ENCODE measurements at regions not wholly inside any gene's neighbourhood (a gene's known extent, or its start where the extent isn't known, plus 50 kb on each side); places are given as distances from the start of the nearest gene placed in this dataset.

GRCh38 chr4:4808086-4808485 lies 51.4 kb upstream of the MSX1 start:
- H3K36me3 ChIP-seq (ENCODE audit: control insufficient read depth in 1 of 2, insufficient read depth in 2 of 2, low read length in 2 of 2): no peaks in the 10 kb centered on the region
- ChIA-PET POLR2A (no interaction called here), RAD21 (ENCODE audit: low non-redundant PET in 1 of 2, low total read pairs in 2 of 2, uncharacterized antibody in 2 of 2, unreplicated experiment in 2 of 2) (no interaction called here), CTCF (no interaction called here)
- H3K27me3 ChIP-seq (ENCODE audit: insufficient read depth, low read length): no peaks in the 10 kb centered on the region
- H3K9me2 ChIP-seq (ENCODE audit: insufficient read depth): no peaks in the 10 kb centered on the region
- ATAC-seq: no peak
- BruUV-seq (replicated peaks): no TSS peak
- no peak overlapping the region for H3K27ac ChIP-seq (ENCODE audit: low read depth, low read length)
- H3K9ac ChIP-seq (ENCODE audit: low read length): no peak overlapping the region
- H2AFZ ChIP-seq (ENCODE audit: low read depth, low read length, poor library complexity, severe bottlenecking): no peak overlapping the region
- no peak overlapping the region for H3K4me2 ChIP-seq (ENCODE audit: low read length)
- H4K20me1 ChIP-seq (ENCODE audit: insufficient read depth): no peaks in the 10 kb centered on the region
- H3K9me3 ChIP-seq (ENCODE audit: control insufficient read depth in 1 of 2, insufficient read depth in 1 of 2, low read depth in 1 of 2, low read length in 2 of 2): peaks cover 3 to 6% of the 10 kb centered on the region in 2 experiments; a peak in 1 of 4 replicates
- TF ChIP-seq JUND (IDR thresholded peaks at IDR 0.05): no peak
- TF ChIP-seq, protein P1, sequence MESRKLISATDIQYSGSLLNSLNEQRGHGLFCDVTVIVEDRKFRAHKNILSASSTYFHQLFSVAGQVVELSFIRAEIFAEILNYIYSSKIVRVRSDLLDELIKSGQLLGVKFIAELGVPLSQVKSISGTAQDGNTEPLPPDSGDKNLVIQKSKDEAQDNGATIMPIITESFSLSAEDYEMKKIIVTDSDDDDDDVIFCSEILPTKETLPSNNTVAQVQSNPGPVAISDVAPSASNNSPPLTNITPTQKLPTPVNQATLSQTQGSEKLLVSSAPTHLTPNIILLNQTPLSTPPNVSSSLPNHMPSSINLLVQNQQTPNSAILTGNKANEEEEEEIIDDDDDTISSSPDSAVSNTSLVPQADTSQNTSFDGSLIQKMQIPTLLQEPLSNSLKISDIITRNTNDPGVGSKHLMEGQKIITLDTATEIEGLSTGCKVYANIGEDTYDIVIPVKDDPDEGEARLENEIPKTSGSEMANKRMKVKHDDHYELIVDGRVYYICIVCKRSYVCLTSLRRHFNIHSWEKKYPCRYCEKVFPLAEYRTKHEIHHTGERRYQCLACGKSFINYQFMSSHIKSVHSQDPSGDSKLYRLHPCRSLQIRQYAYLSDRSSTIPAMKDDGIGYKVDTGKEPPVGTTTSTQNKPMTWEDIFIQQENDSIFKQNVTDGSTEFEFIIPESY (IDR thresholded peaks at IDR 0.05; ENCODE audit: extremely low read depth, insufficient replicate concordance, low read length): no peak
- TF ChIP-seq FOSL1 (IDR thresholded peaks at IDR 0.05; ENCODE audit: low read depth): no peak
- no peak for TF ChIP-seq ZFX (IDR thresholded peaks at IDR 0.05)
- TF ChIP-seq CBX3 (IDR thresholded peaks at IDR 0.05; ENCODE audit: low read depth): no peak
- no peak for TF ChIP-seq RAD21 (IDR thresholded peaks at IDR 0.05; ENCODE audit: low read depth)
- no peak for TF ChIP-seq YY1 (IDR thresholded peaks at IDR 0.05; ENCODE audit: extremely low read depth, insufficient replicate concordance, low read depth, low read length)
- TF ChIP-seq EZH2phosphoT487 (IDR thresholded peaks at IDR 0.05; ENCODE audit: borderline replicate concordance): no peak
- TF ChIP-seq EZH2 (IDR thresholded peaks at IDR 0.05): no peak
- TF ChIP-seq SIN3A (IDR thresholded peaks at IDR 0.05; ENCODE audit: low read depth): no peak
- TF ChIP-seq SP1 (IDR thresholded peaks at IDR 0.05; ENCODE audit: low read depth): no peak
- TF ChIP-seq ZNF274 (IDR thresholded peaks at IDR 0.05; ENCODE audit: low read depth, low read length): no peak
- no peak overlapping the region for H3K4me3 ChIP-seq (replicated peaks in 1 of 2; ENCODE audit: low read depth in 1 of 2, low read length in 2 of 2)
- no peak for DNase-seq (ENCODE audit: low read depth, low spot score)
- intact Hi-C loops (cut with micrococcal nuclease): no loop called here
- H3K4me1 ChIP-seq (ENCODE audit: control insufficient read depth in 1 of 2, insufficient read depth in 2 of 2, low read length in 2 of 2): peaks cover 0 to 8% of the 10 kb centered on the region in 2 experiments; a peak in 1 of 4 replicates
- H3K79me2 ChIP-seq (ENCODE audit: insufficient read depth, low read length): no peaks in the 10 kb centered on the region
